HG03558 (cell line): ENCODE measurements at regions not wholly inside any gene's neighbourhood (a gene's known extent, or its start where the extent isn't known, plus 50 kb on each side); places are given as distances from the start of the nearest gene placed in this dataset.

ENCODE experiments used
- ATAC-seq: cut with Tn5 transposase; IDR thresholded peaks from one replicate; pipeline ENCODE4 v1.9.1; 2021; ENCODE audit warnings: moderate number of reproducible peaks; ENCODE audit not compliant: unreplicated experiment; ENCODE audit errors: extremely low read depth

- no peak for ATAC-seq
These were observed 219.7 kb upstream of the PPP2R2D start for GRCh38 chr10:131681122-131681521.

DNA sequence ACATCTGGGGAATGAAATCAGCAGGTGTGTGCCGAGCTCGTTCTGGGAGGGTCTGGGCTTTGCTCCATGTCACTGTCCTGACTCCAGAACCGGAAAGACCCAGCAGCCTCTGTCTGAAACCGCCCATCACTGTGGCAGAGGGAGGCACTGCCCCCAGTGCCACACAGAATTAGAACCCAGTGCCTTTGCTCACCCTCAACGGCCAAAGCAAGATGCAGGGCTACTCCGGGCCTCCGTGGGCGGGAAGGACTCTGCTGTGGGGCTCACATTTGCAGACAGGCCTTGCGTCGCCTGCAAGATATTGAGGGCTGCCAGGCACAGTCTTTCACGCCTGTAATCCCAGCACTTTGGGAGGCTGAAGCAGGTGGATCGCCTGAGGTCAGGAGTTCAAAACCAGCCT, 219.2 kb upstream of the PPP2R2D start:
- no peak for ATAC-seq

GRCh38 chr10:131682271-131682962, 218.4 kb upstream of the PPP2R2D start:
- ATAC-seq, result no peak

DNA sequence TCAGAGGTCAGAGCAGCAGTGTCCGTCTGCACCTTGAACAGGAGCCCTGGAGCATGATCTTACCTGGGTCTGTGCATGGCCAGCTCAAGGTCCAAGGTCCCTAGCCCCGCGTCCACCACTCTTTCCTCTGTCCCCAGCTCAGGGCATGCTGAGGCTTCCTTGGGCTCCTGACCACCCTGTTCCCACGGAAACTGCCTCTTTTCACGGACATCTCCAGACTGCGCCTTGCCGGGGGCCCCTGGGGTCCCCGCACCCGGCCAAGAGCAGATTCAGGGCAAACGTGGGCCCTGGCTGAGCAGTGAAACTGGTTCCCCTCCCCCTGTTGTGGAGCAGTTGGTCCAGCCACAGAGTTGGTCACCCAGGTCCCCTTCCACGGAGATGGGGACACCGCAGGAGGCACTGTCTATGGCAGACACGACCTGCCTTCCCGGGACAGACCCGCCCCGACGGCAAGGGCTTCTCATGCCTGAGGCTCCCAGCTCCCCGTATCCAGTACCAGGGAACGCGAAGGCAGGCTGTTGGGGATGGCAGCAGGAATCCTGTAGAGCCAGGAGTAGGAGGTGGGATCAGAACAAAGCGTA, 217.4 kb upstream of the PPP2R2D start:
- no peak for ATAC-seq

DNA sequence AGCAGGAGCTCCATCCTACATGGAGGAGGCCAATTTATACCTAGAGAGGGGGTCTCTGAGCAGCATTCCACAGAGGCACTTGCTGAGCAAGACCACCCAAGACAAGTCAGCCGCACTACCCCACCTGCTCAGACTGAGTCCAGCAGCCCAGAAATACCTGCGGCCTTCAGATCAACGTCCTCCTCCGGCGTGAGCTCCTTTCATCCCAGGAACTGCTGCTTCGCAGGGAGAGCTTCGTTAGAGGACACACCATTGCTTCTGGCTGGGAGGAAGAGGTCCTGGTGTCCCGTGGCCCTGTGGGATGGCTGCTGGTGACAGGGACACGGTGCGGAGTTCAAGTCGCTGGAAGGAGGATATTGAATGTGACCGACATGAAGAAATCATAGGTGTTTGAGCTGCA, 216.9 kb upstream of the PPP2R2D start:
- no peak for ATAC-seq

GRCh38 chr10:131685007-131685406, 215.8 kb upstream of the PPP2R2D start:
- ATAC-seq, result no peak

DNA sequence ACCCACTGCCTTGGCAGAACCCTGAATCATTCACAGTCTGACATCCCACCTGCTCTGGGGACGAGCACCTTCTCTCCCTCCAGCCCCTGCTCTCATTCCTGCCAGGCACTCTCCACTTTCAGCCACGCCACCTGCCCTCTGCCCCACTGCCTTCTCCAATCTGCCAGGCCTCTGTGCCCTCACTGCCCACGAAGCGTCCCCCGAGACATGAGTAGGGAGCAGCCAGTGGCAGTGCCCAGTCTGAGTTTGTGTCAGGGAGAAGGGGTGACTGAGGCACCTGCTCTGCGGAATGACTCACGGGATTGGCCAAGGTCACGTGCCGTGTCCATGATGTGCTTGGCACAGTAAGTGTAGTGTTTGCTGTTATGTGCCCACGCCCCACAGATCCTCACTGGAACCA, 215.2 kb upstream of the PPP2R2D start:
- no peak for ATAC-seq

DNA sequence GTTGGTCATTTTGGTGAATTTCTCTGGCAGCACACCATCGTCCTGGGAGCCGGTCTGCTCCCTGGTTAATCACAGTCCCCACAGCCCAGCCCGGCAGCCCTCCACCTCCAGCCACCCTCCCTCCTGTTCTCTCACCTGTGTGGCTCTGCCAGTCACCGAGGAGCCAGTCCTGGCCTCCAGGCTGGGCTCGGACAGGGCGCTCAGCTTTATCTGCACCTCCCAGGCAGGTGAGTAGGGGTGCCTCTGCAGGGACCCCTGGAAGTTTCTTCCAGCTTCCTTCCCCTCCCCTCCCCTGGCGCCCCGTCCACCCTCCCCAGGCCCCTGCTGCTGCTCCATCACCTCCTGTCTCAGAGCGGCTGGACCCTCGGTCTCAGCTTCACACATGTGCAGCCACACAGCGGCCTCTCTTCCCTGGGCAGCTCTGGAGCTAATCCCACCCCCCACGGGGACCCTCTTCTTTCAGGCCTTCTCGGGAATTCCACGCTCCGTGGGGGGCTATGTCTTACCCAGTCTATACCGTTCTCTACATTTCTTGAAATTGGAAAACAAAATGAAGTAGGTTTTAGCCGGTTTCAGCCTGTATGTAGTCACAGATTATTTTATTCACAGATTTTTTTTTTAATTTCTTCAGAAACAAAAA, 213.9 kb upstream of the PPP2R2D start:
- ATAC-seq, result no peak

GRCh38 chr10:131688304-131688703, 212.5 kb upstream of the PPP2R2D start:
- ATAC-seq, result no peak

DNA sequence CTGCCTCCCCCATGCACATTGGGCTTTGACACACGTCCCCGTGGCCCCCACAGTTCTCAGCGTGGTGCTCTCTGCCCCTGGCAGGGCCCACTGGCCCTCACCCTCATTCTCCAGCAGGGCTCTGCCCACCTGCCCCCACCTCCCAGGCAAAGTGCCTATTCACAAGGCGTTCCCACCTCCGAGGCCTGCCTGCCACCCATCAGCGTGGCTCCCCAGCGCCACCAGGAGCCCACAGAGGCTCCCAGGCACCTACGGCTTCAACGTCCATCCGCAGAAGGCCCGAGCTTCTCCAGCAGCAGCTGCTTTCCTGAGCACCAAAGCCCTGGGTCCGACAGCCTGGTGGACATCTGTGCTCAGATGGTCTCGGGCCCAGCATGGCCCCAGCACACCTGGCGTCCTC, 211.8 kb upstream of the PPP2R2D start:
- ATAC-seq, result no peak

DNA sequence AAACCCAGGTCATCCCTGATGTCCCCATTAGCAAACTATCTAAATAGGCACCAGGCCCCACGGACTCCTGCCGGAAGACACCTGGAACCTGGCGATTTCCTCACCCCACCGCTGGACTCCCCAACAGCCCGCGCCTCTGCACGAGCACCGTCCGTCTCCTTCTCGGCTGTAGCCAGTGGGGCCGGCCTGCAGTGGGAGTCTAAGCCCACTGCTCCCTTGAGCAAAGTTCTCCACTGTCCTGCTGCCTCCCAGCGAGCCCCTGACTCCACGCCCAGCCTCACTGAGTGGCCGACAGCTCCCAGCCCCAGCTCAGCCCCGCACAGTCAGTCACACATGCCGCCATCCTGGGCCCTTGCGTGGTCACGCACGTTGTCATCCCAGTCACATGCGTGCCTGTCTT, 211.3 kb upstream of the PPP2R2D start:
- ATAC-seq, result no peak

DNA sequence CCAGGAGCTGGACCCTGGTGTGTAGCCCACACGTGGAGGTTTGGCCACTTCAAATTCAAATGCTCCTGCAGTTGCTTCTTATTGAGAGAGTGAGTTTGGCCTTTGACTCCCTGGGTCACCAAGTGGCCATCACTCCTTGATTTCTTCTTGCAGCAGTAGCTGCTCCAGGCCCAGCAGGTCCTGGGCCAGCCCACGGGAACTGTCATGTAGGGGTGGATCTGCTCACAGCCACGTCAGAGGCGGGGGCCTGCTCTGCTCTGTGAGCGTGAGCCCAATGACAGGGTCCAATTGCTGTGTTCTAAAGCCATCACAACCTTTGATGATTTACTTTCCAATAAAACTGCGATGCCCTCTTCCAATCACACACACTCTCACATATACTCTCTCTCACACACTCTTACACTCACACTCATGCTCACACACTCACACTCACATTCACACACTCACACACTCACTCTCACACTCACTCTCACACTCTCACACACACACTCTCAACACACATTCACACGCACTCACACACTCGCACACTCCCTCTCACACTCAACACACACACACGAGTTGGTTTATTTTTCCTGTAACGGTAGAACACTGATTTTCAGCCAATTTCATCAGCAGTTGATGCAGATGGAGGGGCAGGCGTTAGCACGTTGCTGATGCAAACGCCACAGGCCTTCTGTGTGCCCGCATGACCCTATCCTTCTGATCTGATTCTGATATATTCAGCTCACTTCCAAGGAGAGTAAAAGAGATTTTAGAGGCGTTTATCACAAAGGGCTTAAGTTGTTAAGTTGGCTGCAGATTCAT, 210.7 kb upstream of the PPP2R2D start:
- ATAC-seq, result no peak

DNA sequence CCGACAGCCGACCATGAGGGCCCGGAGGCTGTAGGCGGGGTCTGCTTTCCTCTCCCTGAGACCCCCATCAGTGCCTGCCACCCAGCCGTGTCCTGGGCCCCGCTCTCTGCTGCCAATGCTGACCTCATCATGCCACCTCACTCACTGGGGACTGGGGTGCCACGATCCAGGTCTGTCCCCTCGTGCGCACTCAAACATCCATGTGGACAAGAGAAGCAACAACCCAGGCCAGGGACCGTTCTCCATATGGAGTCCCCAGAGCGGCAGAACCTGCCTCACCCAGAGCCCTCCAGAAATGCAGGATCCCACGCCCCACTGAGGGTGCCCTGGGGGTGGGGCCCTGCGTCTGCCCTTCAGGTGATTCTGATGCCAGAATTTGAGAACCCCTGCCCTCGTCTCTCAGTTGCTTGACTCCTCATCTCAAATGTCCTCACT, 210.0 kb upstream of the PPP2R2D start:
- no peak for ATAC-seq

DNA sequence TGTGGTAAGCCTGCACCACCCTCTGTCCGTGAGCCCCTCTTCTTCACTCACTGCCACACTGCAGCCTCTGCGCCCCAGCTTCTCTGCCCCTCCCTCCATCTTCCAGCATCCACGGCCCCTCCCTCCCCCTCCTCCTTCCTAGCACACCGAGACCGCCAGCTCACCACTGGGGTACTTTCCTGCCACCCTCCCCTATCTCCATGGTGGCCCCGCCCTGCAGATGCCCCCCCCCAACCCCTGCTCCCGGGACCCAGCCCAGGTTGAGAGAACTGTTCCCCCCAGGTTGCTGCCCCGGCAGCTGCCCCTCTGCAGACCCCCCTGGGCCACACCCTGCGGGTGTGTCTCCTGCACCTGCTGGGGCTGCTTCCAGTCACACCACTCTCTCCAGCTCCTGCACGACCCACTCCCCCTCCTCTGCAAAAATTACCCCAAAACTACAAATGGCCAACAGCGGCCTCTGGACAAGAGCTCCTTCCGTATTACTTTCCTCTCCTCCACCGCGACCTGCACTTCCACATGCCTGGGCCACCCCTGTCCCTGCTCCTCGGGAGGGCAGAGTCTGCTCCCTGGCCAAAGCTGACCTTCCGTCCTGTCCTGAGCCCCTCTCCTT, 209.2 kb upstream of the PPP2R2D start:
- no peak for ATAC-seq

- no peak for ATAC-seq
These were observed 208.6 kb upstream of the PPP2R2D start for GRCh38 chr10:131692176-131692575.

GRCh38 chr10:131692686-131693334, 208.0 kb upstream of the PPP2R2D start:
- ATAC-seq, result no peak

GRCh38 chr10:131693766-131694165, 207.0 kb upstream of the PPP2R2D start:
- no peak for ATAC-seq

DNA sequence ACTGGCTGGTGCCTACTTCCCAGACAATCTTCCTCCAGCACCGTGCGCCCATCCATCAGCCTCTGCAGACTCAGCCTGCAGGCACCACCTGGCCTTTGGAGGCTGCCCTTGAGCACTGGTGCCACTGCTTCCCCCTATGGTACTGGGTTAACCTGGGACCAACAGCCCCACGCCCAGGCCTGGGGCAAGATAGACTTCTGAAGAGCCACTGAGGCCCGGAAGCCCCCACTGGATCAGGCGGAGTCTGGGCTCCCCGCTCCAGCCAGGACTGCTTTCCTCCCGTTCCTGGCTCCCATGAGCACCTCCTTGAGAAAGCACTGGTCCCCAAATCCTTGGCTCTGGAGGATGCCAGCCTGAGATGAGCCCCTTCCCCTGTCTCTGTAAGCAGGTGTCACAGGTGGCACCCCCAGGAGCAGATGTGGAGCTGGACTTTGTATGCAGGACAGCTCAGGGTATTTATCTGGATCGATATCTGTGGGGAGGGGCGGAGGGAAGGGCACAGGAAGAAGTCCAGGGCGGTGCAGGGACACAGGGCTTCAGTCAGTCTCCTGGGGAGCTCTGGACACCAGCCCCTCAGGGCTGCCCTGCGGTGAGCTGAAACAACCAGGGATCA, 206.5 kb upstream of the PPP2R2D start:
- ATAC-seq, result no peak

DNA sequence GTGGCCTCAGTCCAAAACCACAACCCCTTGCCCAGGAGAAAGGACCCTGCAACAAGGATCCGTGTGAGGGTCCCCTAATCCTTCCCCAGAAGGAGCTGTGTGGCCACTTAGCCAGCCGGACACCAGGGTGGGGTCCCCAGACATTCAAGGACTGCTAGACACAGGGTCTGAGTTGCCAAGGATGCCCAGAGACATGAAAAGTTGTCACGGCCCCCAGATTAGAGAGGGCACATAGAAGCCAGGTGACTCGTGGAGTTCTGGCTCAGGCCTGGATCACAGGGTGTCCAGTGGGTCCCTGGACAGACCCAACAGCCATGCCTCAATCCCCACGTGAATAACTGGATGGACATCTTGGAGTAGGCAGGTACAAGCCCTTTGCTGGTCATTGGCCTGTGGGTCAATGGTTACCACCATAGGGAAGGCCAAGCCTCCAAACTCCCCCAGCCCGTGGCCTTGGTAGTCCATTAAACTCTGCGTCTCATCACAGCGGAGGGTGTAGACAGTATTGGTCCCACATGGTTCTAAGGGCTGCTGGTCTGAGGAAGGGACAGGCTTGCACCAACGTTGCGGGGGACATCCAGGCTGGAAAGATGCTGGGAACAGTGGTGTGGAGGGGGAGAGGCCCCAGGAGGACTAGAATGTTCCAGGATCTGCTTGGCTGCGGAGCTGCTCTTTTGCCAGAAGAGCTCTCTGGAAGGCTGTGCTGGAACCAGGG, 205.9 kb upstream of the PPP2R2D start:
- no peak for ATAC-seq
